WI38 (cell line): ENCODE measurements at regions not wholly inside any gene's neighbourhood (a gene's known extent, or its start where the extent isn't known, plus 50 kb on each side); places are given as distances from the start of the nearest gene placed in this dataset.
"Not testable (repeated sequence)": the region's sequence is repeated elsewhere in the genome, so short reads cannot be mapped to it uniquely, and the experiment has no call there.

Experiments
- H3K4me3 ChIP-seq: 2 replicates; pipeline ENCODE4 v1.5.1; 2011; ENCODE audit warnings: low read depth, mild to moderate bottlenecking, control low read depth, low read length
- CTCF ChIP-seq: IDR thresholded peaks from 2 replicates; pipeline ENCODE4 v1.5.1; 2012; ENCODE audit warnings: low read depth, mild to moderate bottlenecking, control low read depth, low read length

- TF ChIP-seq CTCF, result no peak
- H3K4me3 ChIP-seq, result no peak overlapping the region
Observed at GRCh38 chr10:123240776-123241175, 86.6 kb downstream of the BUB3 start.

- TF ChIP-seq CTCF, result no peak
- H3K4me3 ChIP-seq, result no peak overlapping the region
Observed at GRCh38 chr10:123241391-123242141, 87.4 kb downstream of the BUB3 start.

DNA sequence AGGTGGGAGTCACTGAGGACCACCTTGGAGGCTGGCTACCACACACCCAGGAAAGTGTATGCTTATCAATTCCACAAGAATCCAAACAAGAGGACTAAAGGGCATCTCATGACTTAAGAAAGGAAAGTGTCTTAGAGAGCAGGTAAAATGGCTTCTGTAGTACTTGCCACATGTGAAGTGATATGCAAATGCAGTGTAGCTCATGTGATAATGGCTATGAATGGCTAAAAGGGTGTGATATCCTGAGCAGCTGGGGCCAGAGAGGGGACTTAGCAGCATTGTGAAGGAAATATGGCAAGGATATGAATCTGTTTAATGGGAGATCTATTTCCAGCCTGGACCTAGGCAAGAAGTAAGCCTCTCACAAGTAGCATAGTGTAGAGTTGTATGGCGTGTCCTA is 90.5 kb downstream of the BUB3 start:
- H3K4me3 ChIP-seq, result no peak overlapping the region

GRCh38 chr10:123245264-123245663 is 91.1 kb downstream of the BUB3 start:
- no peak for TF ChIP-seq CTCF
- H3K4me3 ChIP-seq, result no peak overlapping the region

More for the DNA sequence above, 90.5 kb downstream of the BUB3 start:
- TF ChIP-seq CTCF, result no peak

GRCh38 chr10:123249894-123250293 is 95.7 kb downstream of the BUB3 start:
- TF ChIP-seq CTCF, result no peak
- H3K4me3 ChIP-seq, result no peak overlapping the region

- TF ChIP-seq CTCF, result no peak
Observed at GRCh38 chr10:123250640-123251039, 96.4 kb downstream of the BUB3 start.

DNA sequence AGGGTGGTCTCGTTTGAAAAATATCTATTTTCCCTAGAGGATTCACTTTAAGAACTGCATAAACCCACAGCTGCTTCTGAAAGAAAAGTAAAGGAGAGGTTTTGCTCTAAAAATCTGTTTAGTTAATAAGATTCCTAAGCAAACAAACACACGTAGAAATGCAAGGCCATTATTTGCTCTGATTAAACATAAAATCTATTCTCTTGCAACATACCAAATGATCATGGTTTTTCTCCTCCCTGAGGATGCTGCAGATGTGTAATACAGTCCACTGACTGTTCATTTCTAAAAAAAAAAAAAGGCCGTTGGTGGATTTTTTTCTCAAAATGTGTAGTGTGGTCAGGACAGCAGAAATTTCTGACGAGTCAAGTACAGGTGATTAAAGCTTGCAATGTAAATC is 98.6 kb downstream of the BUB3 start:
- H3K4me3 ChIP-seq, result no peak overlapping the region
- TF ChIP-seq CTCF, result no peak

More at GRCh38 chr10:123250640-123251039, 96.4 kb downstream of the BUB3 start:
- no peak overlapping the region for H3K4me3 ChIP-seq

DNA sequence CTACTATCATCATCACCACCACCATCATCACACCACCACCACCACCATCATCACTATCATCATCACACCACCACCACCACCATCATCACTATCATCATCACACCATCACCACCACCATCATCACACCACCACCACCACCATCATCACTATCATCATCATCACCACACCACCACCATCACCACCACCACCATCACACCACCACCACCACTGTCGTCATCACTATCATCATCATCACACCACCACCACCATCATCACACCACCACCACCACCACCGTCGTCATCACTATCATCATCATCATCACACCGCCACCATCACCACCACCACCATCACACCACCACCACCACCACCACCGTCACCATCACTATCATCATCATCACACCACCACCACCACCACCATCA is 100.1 kb downstream of the BUB3 start:
- H3K4me3 ChIP-seq, result not testable (repeated sequence)
